OCI-LY7 (cell line): ENCODE measurements at regions not wholly inside any gene's neighbourhood (a gene's known extent, or its start where the extent isn't known, plus 50 kb on each side); places are given as distances from the start of the nearest gene placed in this dataset.

Experiments
- BruUV-seq: library from RNA; stranded (reverse); fragments of 400-500 nt; replicated peaks from 2 replicates; lab custom pipeline; 2021; lab: Mats Ljungman, UMichigan
- CTCF ChIA-PET: fragments of 300-600 bp; sonication (Branson Sonifier 250); formaldehyde crosslinking; loops from one replicate; lab custom pipeline; 2022; ENCODE audit warnings: antibody characterized with exemption; ENCODE audit not compliant: unreplicated experiment; lab: Charles Lee
- POLR2A ChIA-PET: fragments of 300-600 bp; sonication (Branson Sonifier 250); formaldehyde crosslinking; loops from one replicate; lab custom pipeline; 2022; ENCODE audit warnings: antibody characterized with exemption; lab: Charles Lee
- DNase-seq: peaks from one replicate; pipeline ENCODE4 v3.0.0-alpha.2; 2015; ENCODE audit warnings: low spot score
- H2AFZ ChIP-seq: fragments of 200-600 bp; sonication (generic), shearing (Covaris generic); 2 replicates; pipeline ENCODE4 v1.6.1; 2014; ENCODE audit warnings: mild to moderate bottlenecking, antibody characterized with exemption, low read length, moderate library complexity
- H3K27ac ChIP-seq: fragments of 200-600 bp; sonication (generic); 2 replicates; pipeline ENCODE4 v1.5.1; 2014; ENCODE audit warnings: mixed run types, low read depth, mild to moderate bottlenecking, moderate library complexity, low read length, inconsistent platforms; ENCODE audit not compliant: poor library complexity, severe bottlenecking
- H3K36me3 ChIP-seq: fragments of 200-600 bp; sonication (generic); 2 replicates; pipeline ENCODE4 v1.6.1; 2014; ENCODE audit warnings: mild to moderate bottlenecking, antibody characterized with exemption, low read length, moderate library complexity, mixed read lengths; ENCODE audit not compliant: insufficient read depth
- H3K4me1 ChIP-seq: fragments of 200-600 bp; sonication (generic); 2 replicates; pipeline ENCODE4 v1.5.1; 2014; ENCODE audit warnings: mild to moderate bottlenecking, low read length; ENCODE audit not compliant: insufficient read depth, poor library complexity, severe bottlenecking
- H3K4me2 ChIP-seq: fragments of 200-600 bp; sonication (generic); 2 replicates; pipeline ENCODE4 v1.6.1; 2014; ENCODE audit warnings: mild to moderate bottlenecking, low read length
- H3K4me3 ChIP-seq: fragments of 200-600 bp; sonication (generic); 2 replicates; pipeline ENCODE4 v1.5.1; 2014; ENCODE audit warnings: mild to moderate bottlenecking, low read depth, low read length; ENCODE audit not compliant: poor library complexity, severe bottlenecking
- H3K79me2 ChIP-seq: fragments of 200-600 bp; sonication (generic); 2 replicates; pipeline ENCODE4 v1.6.1; 2016; ENCODE audit warnings: low read depth, mild to moderate bottlenecking, low read length, moderate library complexity, mixed read lengths; ENCODE audit not compliant: insufficient read depth
- H3K9me2 ChIP-seq: fragments of 200-600 bp; sonication (generic); 2 replicates; pipeline ENCODE4 v1.6.1; 2016; ENCODE audit warnings: mild to moderate bottlenecking, low read length, mixed read lengths; ENCODE audit not compliant: insufficient read depth
- H3K9me3 ChIP-seq: fragments of 200-600 bp; sonication (generic); 2 replicates; pipeline ENCODE4 v1.6.1; 2014; ENCODE audit warnings: mild to moderate bottlenecking, mixed run types, low read length, mixed read lengths
- H4K20me1 ChIP-seq: fragments of 200-600 bp; sonication (generic); 2 replicates; pipeline ENCODE4 v1.6.1; 2014; ENCODE audit warnings: mild to moderate bottlenecking, antibody characterized with exemption, low read length, moderate library complexity, mixed read lengths; ENCODE audit not compliant: insufficient read depth
- CTCF ChIP-seq: fragments of 200-600 bp; sonication (generic); conservative IDR thresholded peaks from 2 replicates; pipeline ENCODE4 v1.5.1; 2014; ENCODE audit warnings: mild to moderate bottlenecking, antibody characterized with exemption, low read length, moderate library complexity, mixed read lengths
- EZH2phosphoT487 ChIP-seq: fragments of 200-600 bp; sonication (generic); IDR thresholded peaks from 2 replicates; pipeline ENCODE4 v1.6.1; 2018; ENCODE audit warnings: low read depth, borderline replicate concordance, mild to moderate bottlenecking, mixed run types, antibody characterized with exemption, low read length, moderate library complexity, mixed read lengths
- intact Hi-C: fragments of 100-400 bp; cut with micrococcal nuclease; formaldehyde crosslinking; loops from one replicate; pipeline ENCODE4 v1.10.0; 2022; ENCODE audit not compliant: unreplicated experiment

- TF ChIP-seq CTCF (no peak), EZH2phosphoT487 (no peak)
- no peaks in the 10 kb centered on the region for H3K9me2 ChIP-seq
- intact Hi-C loops = no loop called here
- no peak for DNase-seq
- H2AFZ ChIP-seq = no peak overlapping the region
- ChIA-PET POLR2A (no interaction called here), CTCF (no interaction called here)
- BruUV-seq = no TSS peak
- H3K36me3 ChIP-seq = no peaks in the 10 kb centered on the region
- no peak overlapping the region for H3K27ac ChIP-seq
- no peak overlapping the region for H3K4me2 ChIP-seq
- no peaks in the 10 kb centered on the region for H3K9me3 ChIP-seq
- no peaks in the 10 kb centered on the region for H3K4me1 ChIP-seq
- H3K79me2 ChIP-seq = no peaks in the 10 kb centered on the region
- H3K4me3 ChIP-seq = no peak overlapping the region
- H4K20me1 ChIP-seq = no peaks in the 10 kb centered on the region
These were observed 345.6 kb upstream of the B3GAT1 start for GRCh38 chr11:134757633-134758032.

GRCh38 chr11:134756811-134757540, 344.9 kb upstream of the B3GAT1 start:
- CTCF ChIA-PET = no interaction called here
- Histone ChIP-seq H3K9me2 (no peaks in the 10 kb centered on the region), H3K79me2 (no peaks in the 10 kb centered on the region), H3K9me3 (no peaks in the 10 kb centered on the region), H4K20me1 (no peaks in the 10 kb centered on the region), H3K4me3 (no peak overlapping the region), H3K4me2 (no peak overlapping the region), H3K36me3 (no peaks in the 10 kb centered on the region), H3K4me1 (no peaks in the 10 kb centered on the region), H2AFZ (no peak overlapping the region), H3K27ac (no peak overlapping the region)
- POLR2A ChIA-PET = no interaction called here
- no peak for DNase-seq
- no peak for TF ChIP-seq CTCF
- TF ChIP-seq EZH2phosphoT487 = no peak
- intact Hi-C loops = no loop called here
- no TSS peak for BruUV-seq

- no peaks in the 10 kb centered on the region for H3K9me3 ChIP-seq
- no peaks in the 10 kb centered on the region for H4K20me1 ChIP-seq
- no peaks in the 10 kb centered on the region for H3K9me2 ChIP-seq
- H3K79me2 ChIP-seq = no peaks in the 10 kb centered on the region
- H3K36me3 ChIP-seq = no peaks in the 10 kb centered on the region
- H2AFZ ChIP-seq = no peak overlapping the region
- H3K4me3 ChIP-seq = no peak overlapping the region
- no peaks in the 10 kb centered on the region for H3K4me1 ChIP-seq
- TF ChIP-seq CTCF (no peak), EZH2phosphoT487 (no peak)
- CTCF ChIA-PET = no interaction called here
- intact Hi-C loops = no loop called here
- POLR2A ChIA-PET = no interaction called here
- no peak overlapping the region for H3K4me2 ChIP-seq
- no TSS peak for BruUV-seq
- H3K27ac ChIP-seq = no peak overlapping the region
- no peak for DNase-seq
These were observed 343.5 kb upstream of the B3GAT1 start for GRCh38 chr11:134755535-134755934.
